HG03460 (cell line): ENCODE measurements at regions not wholly inside any gene's neighbourhood (a gene's known extent, or its start where the extent isn't known, plus 50 kb on each side); places are given as distances from the start of the nearest gene placed in this dataset.

Experiments used
- ATAC-seq: cut with Tn5 transposase; IDR thresholded peaks from one replicate; pipeline ENCODE4 v1.9.1; 2021; ENCODE audit not compliant: unreplicated experiment

- ATAC-seq = no peak
Observed at GRCh38 chr7:142347091-142347490, 89.2 kb upstream of the PRSS58 start.

GRCh38 chr7:142345811-142346210 lies 88.0 kb upstream of the PRSS58 start:
- no peak for ATAC-seq

GRCh38 chr7:142338633-142339501 lies 81.0 kb upstream of the PRSS58 start:
- no peak for ATAC-seq

GRCh38 chr7:142337054-142338001 lies 79.5 kb upstream of the PRSS58 start:
- ATAC-seq = no peak

- ATAC-seq = no peak
Observed at GRCh38 chr7:142334806-142335205, 76.9 kb upstream of the PRSS58 start.

- ATAC-seq = no peak
Observed at GRCh38 chr7:142334236-142334635, 76.4 kb upstream of the PRSS58 start.

- no peak for ATAC-seq
Observed at GRCh38 chr7:142332421-142332820, 74.6 kb upstream of the PRSS58 start.

GRCh38 chr7:142331941-142332340 lies 74.1 kb upstream of the PRSS58 start:
- ATAC-seq = no peak

- no peak for ATAC-seq
Observed at GRCh38 chr7:142329062-142329790, 71.4 kb upstream of the PRSS58 start.

GRCh38 chr7:142328551-142328950 lies 70.7 kb upstream of the PRSS58 start:
- no peak for ATAC-seq

GRCh38 chr7:142327628-142328405 lies 70.0 kb upstream of the PRSS58 start:
- no peak for ATAC-seq

- no peak for ATAC-seq
Observed at GRCh38 chr7:142323706-142324105, 65.8 kb upstream of the PRSS58 start.

GRCh38 chr7:142321391-142321790 lies 63.5 kb upstream of the PRSS58 start:
- no peak for ATAC-seq

- ATAC-seq = no peak
Observed at GRCh38 chr7:142320883-142321282, 63.0 kb upstream of the PRSS58 start.

- no peak for ATAC-seq
Observed at GRCh38 chr7:142319970-142320369, 62.1 kb upstream of the PRSS58 start.

GRCh38 chr7:142314281-142314680 lies 56.4 kb upstream of the PRSS58 start:
- ATAC-seq = no peak

- ATAC-seq = no peak
Observed at GRCh38 chr7:142313528-142313927, 55.7 kb upstream of the PRSS58 start.

- ATAC-seq = no peak
Observed at GRCh38 chr7:142311876-142312275, 54.0 kb upstream of the PRSS58 start.

- ATAC-seq = no peak
Observed at GRCh38 chr7:142308918-142309317, 51.1 kb upstream of the PRSS58 start.

- ATAC-seq = no peak
Observed at GRCh38 chr7:142308326-142308725, 50.5 kb upstream of the PRSS58 start.
